Motor neuron (in vitro differentiated cells): ENCODE measurements at regions not wholly inside any gene's neighbourhood (a gene's known extent, or its start where the extent isn't known, plus 50 kb on each side); places are given as distances from the start of the nearest gene placed in this dataset.
A peak's percentile ranks its signal among the peaks of the same experiment; 100 is the strongest.

Experiments
- ATAC-seq, 8 experiments: fragments of 200-7000 bp; cut with Tn5 transposase; replicated peaks in 6 of 8; 2 replicates each; pipeline ENCODE4 v1.8.0; 2021; ENCODE audit warnings: mild to moderate bottlenecking in 8 of 8, moderate library complexity in 8 of 8
- H3K27ac ChIP-seq, 2 donors: fragments of 250-450 bp; sonication (Bioruptor Pico); 2 replicates each; pipeline ENCODE4 v1.9.0; 2021; ENCODE audit warnings: antibody characterized with exemption in 2 of 2, mild to moderate bottlenecking in 2 of 2, moderate library complexity in 1 of 2
- H3K4me1 ChIP-seq, 2 donors: fragments of 250-450 bp; sonication (Bioruptor Pico); replicated peaks in 1 of 2; 2 replicates each; pipeline ENCODE4 v1.6.1; 2021; ENCODE audit warnings: antibody characterized with exemption in 2 of 2, mild to moderate bottlenecking in 2 of 2, moderate library complexity in 1 of 2
- H3K4me3 ChIP-seq, 5 donors: fragments of 250-450 bp; sonication (Bioruptor Pico); 2 replicates each; pipeline ENCODE4 v1.9.0; 2021; ENCODE audit warnings: antibody characterized with exemption in 5 of 5, mild to moderate bottlenecking in 5 of 5, moderate library complexity in 4 of 5
- WGBS, 10 experiments: fragments of 450-650 bp; shearing (Covaris generic); methylation state at CpG; one replicate each; pipeline ENCODE4 v1.0.0; 2022; 5-methylcytosine and 5-hydroxymethylcytosine counted together
- in situ Hi-C, 9 experiments: fragments of 400-800 bp; cut with MboI; loops; one replicate each; pipeline ENCODE4 v1.15.0; 2021; ENCODE audit warnings: low sequenced_read_pairs in 9 of 9, low pct_unique_long_range_greater_than_20kb in 2 of 9; ENCODE audit not compliant: unreplicated experiment in 9 of 9

DNA sequence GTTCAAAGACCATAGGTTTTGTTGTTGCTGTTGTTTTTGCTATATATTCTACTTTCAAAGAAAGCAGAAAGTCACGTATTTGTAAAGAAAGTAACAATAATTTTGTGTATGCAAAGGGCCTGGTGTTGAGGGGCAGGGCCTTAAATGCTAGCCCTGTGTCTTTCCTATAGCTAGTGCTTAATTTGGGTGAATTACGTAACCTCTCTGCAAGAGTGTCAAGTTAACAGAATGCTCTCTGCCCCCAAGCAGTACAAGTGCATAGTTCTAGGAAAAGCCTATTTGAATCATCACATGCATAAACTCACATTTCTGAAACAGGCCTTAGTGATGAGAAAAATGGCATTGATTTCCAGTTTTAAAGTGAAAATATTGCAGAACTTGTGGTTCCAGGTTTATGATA lies 663.6 kb downstream of the STIM2 start:
- H3K4me3 ChIP-seq: no peak overlapping the region
- 0 to 94% (median 79%) methylated on average over 1 to 2 of the region's 2 CpGs; no CpG with 5 or more reads in 1 of the 10 experiments for WGBS, 10 experiments
- in situ Hi-C loops: no loop called here
- ATAC-seq: peak in 2 of 8 experiments; percentile 90 to 96
- H3K4me1 ChIP-seq: no peaks in the 10 kb centered on the region
- H3K27ac ChIP-seq: no peak overlapping the region

DNA sequence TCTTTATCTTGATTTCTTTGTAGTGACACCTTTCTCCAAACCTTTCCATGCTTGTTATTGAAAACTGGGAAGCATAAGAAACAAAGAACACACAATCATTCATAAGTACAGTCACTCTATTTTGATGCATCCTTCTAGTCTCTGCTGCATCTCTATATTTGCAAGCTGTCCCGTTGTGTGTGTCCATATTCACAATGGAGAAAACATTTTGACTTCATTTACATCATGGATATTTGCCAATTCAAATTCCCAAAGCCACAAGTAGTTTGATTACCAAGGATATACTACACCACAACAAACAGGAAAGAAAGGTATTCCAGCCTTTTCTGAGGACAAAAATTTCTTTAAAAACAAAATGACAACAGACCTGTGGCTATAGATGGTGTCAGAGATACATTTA lies 673.8 kb downstream of the STIM2 start:
- ATAC-seq: peak in 2 of 8 experiments; percentile 64 to 76
- no peak overlapping the region for H3K4me3 ChIP-seq
- in situ Hi-C loops: no loop called here
- no peaks in the 10 kb centered on the region for H3K4me1 ChIP-seq
- WGBS, 10 experiments: 0 to 67% (median 9%) methylated on average over 1 of the region's 1 CpG; no CpG with 5 or more reads in 1 of the 10 experiments
- H3K27ac ChIP-seq: no peak overlapping the region

DNA sequence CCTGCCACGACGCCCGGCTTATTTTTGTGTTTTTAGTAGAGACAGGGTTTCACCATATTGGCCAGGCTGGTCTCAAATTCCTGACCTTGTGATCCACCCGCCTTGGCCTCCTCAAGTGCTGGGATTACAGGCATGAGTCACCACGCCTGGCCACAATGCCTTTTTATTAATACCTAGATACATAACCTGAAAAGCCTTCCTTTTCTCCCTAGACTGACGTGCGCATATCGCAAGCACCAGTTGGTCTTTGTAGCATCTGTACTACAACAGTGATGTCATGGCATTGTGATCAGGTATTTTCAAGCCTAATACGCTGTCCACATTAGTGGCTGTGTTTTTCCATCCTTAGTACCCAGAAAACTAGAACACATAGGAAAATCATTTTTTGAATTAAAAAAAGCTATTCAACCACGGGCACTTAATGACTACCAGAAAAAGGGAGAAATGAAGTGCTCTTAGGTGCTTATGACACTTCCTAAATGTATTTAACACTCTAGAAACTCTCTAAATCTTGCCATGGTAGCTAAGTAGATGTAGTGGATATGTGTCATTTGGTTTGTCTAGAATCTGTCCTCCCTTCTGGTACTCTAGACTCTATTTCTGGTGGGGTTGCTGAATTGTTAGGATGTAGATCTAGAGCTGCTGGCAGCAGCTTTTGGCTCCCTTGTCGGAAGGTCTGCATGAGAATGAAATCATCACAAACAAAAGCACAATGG lies 707.8 kb downstream of the STIM2 start:
- Histone ChIP-seq H3K27ac (no peak overlapping the region), H3K4me3 (no peak overlapping the region), H3K4me1 (no peaks in the 10 kb centered on the region)
- in situ Hi-C loops: no loop called here
- ATAC-seq: no peak
- WGBS, 10 experiments: 56 to 100% (median 81%) methylated on average over 1 to 11 of the region's 11 CpGs

GRCh38 chr4:27568952-27569319 lies 708.3 kb downstream of the STIM2 start:
- 0 to 92% (median 80%) methylated on average over 1 to 2 of the region's 2 CpGs; no CpG with 5 or more reads in 3 of the 10 experiments for WGBS, 10 experiments

GRCh38 chr4:27574743-27575142 lies 714.1 kb downstream of the STIM2 start:
- in situ Hi-C loops: no loop called here
- ATAC-seq: no peak
- no peak overlapping the region for H3K27ac ChIP-seq
- no peaks in the 10 kb centered on the region for H3K4me1 ChIP-seq
- H3K4me3 ChIP-seq: no peak overlapping the region
- WGBS, 10 experiments: 0 to 87% (median 58%) methylated on average over 1 to 5 of the region's 5 CpGs

More at GRCh38 chr4:27568952-27569319, 708.3 kb downstream of the STIM2 start:
- in situ Hi-C loops: no loop called here
- Histone ChIP-seq H3K4me3 (no peak overlapping the region), H3K27ac (no peak overlapping the region), H3K4me1 (no peaks in the 10 kb centered on the region)
- no peak for ATAC-seq

GRCh38 chr4:27577951-27578350 lies 717.3 kb downstream of the STIM2 start:
- Histone ChIP-seq H3K4me1 (no peaks in the 10 kb centered on the region), H3K27ac (no peak overlapping the region), H3K4me3 (no peak overlapping the region)
- 50 to 100% (median 86%) methylated on average over 1 to 2 of the region's 2 CpGs; no CpG with 5 or more reads in 5 of the 10 experiments for WGBS, 10 experiments
- ATAC-seq: peak in 4 of 8 experiments; percentile 43 to 69 (median 52)
- in situ Hi-C loops: no loop called here

DNA sequence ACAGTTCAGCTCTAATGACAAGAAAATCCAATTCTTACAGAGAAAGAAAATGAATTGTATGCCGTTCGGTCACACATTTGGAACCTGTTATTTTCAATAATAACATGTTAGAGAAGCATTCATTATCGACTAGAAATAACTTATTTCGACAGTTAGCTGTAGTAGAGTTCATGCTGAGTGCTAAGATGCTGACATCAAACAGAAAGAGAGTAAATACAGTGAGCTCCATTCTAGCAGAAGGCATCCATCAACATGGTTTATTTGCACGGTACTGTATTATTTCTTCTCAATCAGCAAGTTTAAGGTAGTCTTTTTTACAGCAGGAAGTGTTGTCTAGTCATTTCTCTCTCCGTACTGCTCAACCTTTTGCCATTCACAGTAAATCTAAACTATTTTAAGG lies 732.1 kb downstream of the STIM2 start:
- in situ Hi-C loops: no loop called here
- H3K27ac ChIP-seq: no peak overlapping the region
- 0 to 96% (median 46%) methylated on average over 1 to 6 of the region's 6 CpGs for WGBS, 10 experiments
- peaks cover 7 to 9% of the 10 kb centered on the region in 2 donors for H3K4me1 ChIP-seq
- no peak overlapping the region for H3K4me3 ChIP-seq
- peak in 5 of 8 experiments; percentile 59 to 91 (median 72) for ATAC-seq

DNA sequence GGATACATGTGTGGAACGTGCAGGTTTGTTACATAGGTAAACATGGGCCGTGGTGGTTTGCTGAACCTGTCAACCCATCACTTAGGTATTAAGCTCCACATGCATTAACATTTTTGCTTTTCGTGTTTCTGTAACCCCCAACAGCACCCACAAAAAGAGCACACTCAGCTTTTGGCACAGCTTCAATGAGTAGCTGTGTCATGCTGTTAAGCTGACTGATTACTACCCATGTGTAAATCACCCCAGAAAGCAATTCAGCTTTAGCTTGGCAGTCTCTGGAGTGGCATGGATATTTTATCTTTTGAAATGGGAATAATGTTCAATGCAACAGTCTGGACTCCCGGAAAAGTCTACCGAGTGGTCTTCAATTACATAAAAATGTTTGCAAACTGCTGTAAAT lies 734.3 kb downstream of the STIM2 start:
- in situ Hi-C loops: no loop called here
- ATAC-seq: peak in 1 of 8 experiments; percentile 71
- 17 to 83% (median 64%) methylated on average over 3 to 5 of the region's 5 CpGs for WGBS, 10 experiments
- Histone ChIP-seq H3K4me3 (no peak overlapping the region), H3K4me1 (peaks cover 7 to 9% of the 10 kb centered on the region in 2 donors), H3K27ac (no peak overlapping the region)

GRCh38 chr4:27595571-27596360 lies 735.1 kb downstream of the STIM2 start:
- ATAC-seq: peak in 4 of 8 experiments; percentile 30 to 58 (median 34)
- in situ Hi-C loops: no loop called here
- H3K27ac ChIP-seq: no peak overlapping the region
- WGBS, 10 experiments: 0 to 100% (median 60%) methylated on average over 1 to 10 of the region's 10 CpGs; no CpG with 5 or more reads in 1 of the 10 experiments
- no peak overlapping the region for H3K4me3 ChIP-seq
- peaks cover 4 to 9% of the 10 kb centered on the region in 2 donors for H3K4me1 ChIP-seq

- Histone ChIP-seq H3K4me3 (no peak overlapping the region), H3K4me1 (no peaks in the 10 kb centered on the region), H3K27ac (no peak overlapping the region)
- ATAC-seq: no peak
- in situ Hi-C loops: no loop called here
Observed at GRCh38 chr4:27602172-27602571, 741.5 kb downstream of the STIM2 start.

DNA sequence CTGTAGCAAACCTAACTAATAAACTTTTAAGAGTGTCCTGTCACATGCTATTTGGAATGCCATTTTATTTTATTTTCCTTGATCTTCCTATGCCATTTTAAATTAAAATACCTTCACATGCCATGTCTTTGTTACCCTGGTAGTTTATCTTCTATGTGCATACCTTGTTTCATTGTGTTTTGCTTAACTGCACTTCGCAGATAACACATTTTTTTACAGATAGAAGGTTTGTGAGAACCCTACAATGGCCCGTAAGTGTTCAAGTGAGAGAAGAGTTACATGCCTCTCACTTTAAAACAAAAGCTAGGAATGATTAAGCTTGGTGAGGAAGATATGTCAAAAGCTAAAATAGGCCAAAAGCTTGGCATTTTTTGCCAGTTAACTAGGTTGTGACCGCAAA lies 744.1 kb downstream of the STIM2 start:
- WGBS, 10 experiments: 9 to 100% (median 78%) methylated on average over 1 to 3 of the region's 3 CpGs; no CpG with 5 or more reads in 1 of the 10 experiments
- Histone ChIP-seq H3K4me1 (no peaks in the 10 kb centered on the region), H3K27ac (no peak overlapping the region), H3K4me3 (no peak overlapping the region)
- in situ Hi-C loops: no loop called here
- ATAC-seq: no peak

DNA sequence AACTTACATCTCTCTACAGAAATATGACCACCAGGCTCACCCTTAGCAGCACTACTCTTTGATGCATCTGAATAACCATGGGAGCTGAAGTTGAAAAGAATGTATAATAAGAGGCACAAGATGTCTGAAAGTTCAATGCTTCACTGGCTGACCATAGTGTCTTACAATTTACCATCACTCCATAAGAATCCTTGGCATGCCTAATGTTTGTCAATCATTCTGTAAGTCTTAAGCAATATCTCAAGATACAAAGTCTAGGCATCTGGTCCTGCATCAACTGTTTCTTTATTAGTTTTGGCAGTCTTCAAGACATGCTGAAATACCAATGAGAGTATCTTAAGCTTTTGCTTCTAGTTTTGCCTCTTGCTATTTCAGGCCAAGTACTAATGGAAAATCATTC lies 755.5 kb downstream of the STIM2 start:
- no peak overlapping the region for H3K27ac ChIP-seq
- in situ Hi-C loops: no loop called here
- no peaks in the 10 kb centered on the region for H3K4me1 ChIP-seq
- no peak overlapping the region for H3K4me3 ChIP-seq
- no peak for ATAC-seq

DNA sequence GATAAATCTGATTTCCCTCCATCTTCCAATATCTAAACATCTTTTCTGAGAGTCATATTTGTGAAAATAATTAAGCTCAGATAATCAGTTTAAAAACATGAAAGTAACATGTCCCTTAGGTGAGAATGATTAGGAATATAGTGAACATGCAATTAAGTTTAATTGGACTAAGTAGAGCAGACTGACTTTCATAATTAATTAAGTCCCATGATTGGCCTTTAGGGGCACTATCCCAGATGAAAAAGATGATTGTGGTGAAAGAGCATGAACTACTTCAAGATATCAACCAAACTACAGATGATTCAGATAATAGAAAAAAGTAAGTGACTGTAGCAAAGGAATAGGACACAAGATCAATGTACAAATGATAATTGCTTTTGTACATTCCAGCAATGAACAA lies 758.8 kb downstream of the STIM2 start:
- Histone ChIP-seq H3K27ac (no peak overlapping the region), H3K4me1 (no peaks in the 10 kb centered on the region), H3K4me3 (no peak overlapping the region)
- ATAC-seq: no peak
- in situ Hi-C loops: no loop called here

DNA sequence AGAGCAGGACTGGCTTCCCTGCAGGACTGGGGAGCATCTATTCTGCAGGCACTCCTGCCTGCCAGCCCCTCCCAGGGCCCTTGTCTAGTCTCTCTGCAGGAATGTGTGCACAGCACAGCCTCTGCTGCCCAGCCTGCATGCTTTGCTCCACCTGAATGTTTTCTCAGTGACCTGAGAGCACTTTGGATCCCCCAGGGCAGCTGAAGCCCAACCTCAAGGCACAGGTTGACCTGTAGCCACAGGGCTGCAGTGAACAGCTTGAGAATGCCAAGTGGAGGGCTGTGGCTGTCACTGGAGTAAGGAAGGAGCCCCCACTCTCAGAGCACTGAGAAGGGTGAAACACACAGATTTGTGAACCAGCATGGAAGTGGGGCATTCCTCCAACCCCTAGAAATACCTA lies 760.2 kb downstream of the STIM2 start:
- H3K4me1 ChIP-seq: no peaks in the 10 kb centered on the region
- in situ Hi-C loops: no loop called here
- no peak overlapping the region for H3K27ac ChIP-seq
- no peak overlapping the region for H3K4me3 ChIP-seq
- no peak for ATAC-seq
